DMS53 treated with DMSO at 0.1 percent for 48 hours (cell line): ENCODE measurements at regions not wholly inside any gene's neighbourhood (a gene's known extent, or its start where the extent isn't known, plus 50 kb on each side); places are given as distances from the start of the nearest gene placed in this dataset.
"Not testable (repeated sequence)": the region's sequence is repeated elsewhere in the genome, so short reads cannot be mapped to it uniquely, and the experiment has no call there.

ENCODE experiments used
- DNase-seq: peaks from one replicate; lab custom pipeline; 2025; ENCODE audit not compliant: unreplicated experiment; lab: John Stamatoyannopoulos, UW

GRCh38 chr3:197408177-197408957, 110.0 kb upstream of the DLG1 start:
- DNase-seq, result no peak

GRCh38 chr3:197407526-197407925, 109.1 kb upstream of the DLG1 start:
- no peak for DNase-seq

GRCh38 chr3:197407053-197407452, 108.6 kb upstream of the DLG1 start:
- no peak for DNase-seq

- no peak for DNase-seq
These were observed 107.9 kb upstream of the DLG1 start for GRCh38 chr3:197406266-197406665.

- no peak for DNase-seq
These were observed 106.3 kb upstream of the DLG1 start for GRCh38 chr3:197404754-197405153.

- DNase-seq, result no peak
These were observed 105.6 kb upstream of the DLG1 start for GRCh38 chr3:197404030-197404429.

- DNase-seq, result not testable (repeated sequence)
These were observed 104.0 kb upstream of the DLG1 start for GRCh38 chr3:197402401-197402800.

- DNase-seq, result no peak
These were observed 101.1 kb upstream of the DLG1 start for GRCh38 chr3:197399486-197399885.

GRCh38 chr3:197398286-197398878, 100.0 kb upstream of the DLG1 start:
- DNase-seq, result no peak

- DNase-seq, result no peak
These were observed 99.4 kb upstream of the DLG1 start for GRCh38 chr3:197397838-197398237.

- DNase-seq, result no peak
These were observed 96.3 kb upstream of the DLG1 start for GRCh38 chr3:197394464-197395321.

GRCh38 chr3:197394126-197394463, 95.7 kb upstream of the DLG1 start:
- not testable (repeated sequence) for DNase-seq

- no peak for DNase-seq
These were observed 95.3 kb upstream of the DLG1 start for GRCh38 chr3:197393711-197394110.

- no peak for DNase-seq
These were observed 94.5 kb upstream of the DLG1 start for GRCh38 chr3:197392961-197393360.

GRCh38 chr3:197381371-197381770, 83.0 kb upstream of the DLG1 start:
- DNase-seq, result no peak

GRCh38 chr3:197380786-197381185, 82.4 kb upstream of the DLG1 start:
- DNase-seq, result no peak

- no peak for DNase-seq
These were observed 80.7 kb upstream of the DLG1 start for GRCh38 chr3:197378985-197379718.

GRCh38 chr3:197376735-197377555, 78.5 kb upstream of the DLG1 start:
- no peak for DNase-seq

GRCh38 chr3:197376020-197376419, 77.6 kb upstream of the DLG1 start:
- DNase-seq, result no peak

- DNase-seq, result no peak
These were observed 76.6 kb upstream of the DLG1 start for GRCh38 chr3:197375001-197375441.
